ENCODE measurements at regions not wholly inside any gene's neighbourhood (a gene's known extent, or its start where the extent isn't known, plus 50 kb on each side); places are given as distances from the start of the nearest gene placed in this dataset.

GRCh38 chr19:30775956-30776355, 403.8 kb downstream of the ZNF536 start:
- 70% methylated on average over 4 of the region's 4 CpGs for WGBS (ENCODE audit: low lambda C conversion rate, missing lambda C conversion rate)
- H3K4me3 ChIP-seq: no peak overlapping the region
- H3K36me3 ChIP-seq (replicated peaks; ENCODE audit: insufficient read depth, low read depth): no peaks in the 10 kb centered on the region
- H3K79me2 ChIP-seq: no peaks in the 10 kb centered on the region
- no peak for DNase-seq (ENCODE audit: low spot score)
- H3K27me3 ChIP-seq: no peaks in the 10 kb centered on the region
- H3K9me2 ChIP-seq (replicated peaks; ENCODE audit: insufficient read depth): no peaks in the 10 kb centered on the region
- H3K4me1 ChIP-seq (ENCODE audit: insufficient read depth): peaks cover 6% of the 10 kb centered on the region
- H3K27ac ChIP-seq: no peak overlapping the region
- H4K20me1 ChIP-seq (ENCODE audit: insufficient read depth, poor library complexity, severe bottlenecking): no peaks in the 10 kb centered on the region
- H3K9me3 ChIP-seq (ENCODE audit: low read depth): no peaks in the 10 kb centered on the region
- no peak overlapping the region for H2AFZ ChIP-seq
- H3K4me2 ChIP-seq: no peak overlapping the region
- TF ChIP-seq EZH2 (IDR thresholded peaks at IDR 0.05; ENCODE audit: borderline replicate concordance) (no peak), CTCF (IDR thresholded peaks at IDR 0.05; ENCODE audit: poor library complexity) (no peak), EZH2phosphoT487 (IDR thresholded peaks at IDR 0.05; ENCODE audit: low read depth, severe bottlenecking, unreplicated experiment) (no peak)

- Histone ChIP-seq H3K9me2 (replicated peaks; ENCODE audit: insufficient read depth) (no peaks in the 10 kb centered on the region), H3K4me1 (ENCODE audit: insufficient read depth) (no peaks in the 10 kb centered on the region), H3K27me3 (no peaks in the 10 kb centered on the region), H3K4me2 (no peak overlapping the region), H4K20me1 (ENCODE audit: insufficient read depth, poor library complexity, severe bottlenecking) (no peaks in the 10 kb centered on the region), H3K36me3 (replicated peaks; ENCODE audit: insufficient read depth, low read depth) (no peaks in the 10 kb centered on the region), H3K27ac (no peak overlapping the region), H3K79me2 (no peaks in the 10 kb centered on the region), H3K4me3 (no peak overlapping the region), H2AFZ (no peak overlapping the region), H3K9me3 (ENCODE audit: low read depth) (no peaks in the 10 kb centered on the region)
- WGBS (ENCODE audit: low lambda C conversion rate, missing lambda C conversion rate): 69% methylated on average over 3 of the region's 3 CpGs
- DNase-seq (ENCODE audit: low spot score): no peak
- no peak for TF ChIP-seq EZH2 (IDR thresholded peaks at IDR 0.05; ENCODE audit: borderline replicate concordance)
- TF ChIP-seq EZH2phosphoT487 (IDR thresholded peaks at IDR 0.05; ENCODE audit: low read depth, severe bottlenecking, unreplicated experiment): no peak
- no peak for TF ChIP-seq CTCF (IDR thresholded peaks at IDR 0.05; ENCODE audit: poor library complexity)
These were observed 402.1 kb downstream of the ZNF536 start for GRCh38 chr19:30774252-30774766.

GRCh38 chr19:30762651-30763050, 390.5 kb downstream of the ZNF536 start:
- Histone ChIP-seq H3K27me3 (no peaks in the 10 kb centered on the region), H3K9me3 (ENCODE audit: low read depth) (no peaks in the 10 kb centered on the region), H3K27ac (no peak overlapping the region), H3K9me2 (replicated peaks; ENCODE audit: insufficient read depth) (no peaks in the 10 kb centered on the region), H3K79me2 (no peaks in the 10 kb centered on the region), H3K4me1 (ENCODE audit: insufficient read depth) (no peaks in the 10 kb centered on the region), H2AFZ (no peak overlapping the region), H3K4me3 (no peak overlapping the region), H3K4me2 (no peak overlapping the region), H3K36me3 (replicated peaks; ENCODE audit: insufficient read depth, low read depth) (no peaks in the 10 kb centered on the region), H4K20me1 (ENCODE audit: insufficient read depth, poor library complexity, severe bottlenecking) (no peaks in the 10 kb centered on the region)
- WGBS (ENCODE audit: low lambda C conversion rate, missing lambda C conversion rate): 79% methylated on average over 2 of the region's 2 CpGs
- DNase-seq (ENCODE audit: low spot score): no peak
- TF ChIP-seq CTCF (IDR thresholded peaks at IDR 0.05; ENCODE audit: poor library complexity): no peak
- no peak for TF ChIP-seq EZH2 (IDR thresholded peaks at IDR 0.05; ENCODE audit: borderline replicate concordance)
- TF ChIP-seq EZH2phosphoT487 (IDR thresholded peaks at IDR 0.05; ENCODE audit: low read depth, severe bottlenecking, unreplicated experiment): no peak

- Histone ChIP-seq H4K20me1 (ENCODE audit: insufficient read depth, poor library complexity, severe bottlenecking) (no peaks in the 10 kb centered on the region), H3K9me2 (replicated peaks; ENCODE audit: insufficient read depth) (no peaks in the 10 kb centered on the region), H3K79me2 (no peaks in the 10 kb centered on the region), H3K27me3 (no peaks in the 10 kb centered on the region), H3K4me3 (no peak overlapping the region), H3K9me3 (ENCODE audit: low read depth) (no peaks in the 10 kb centered on the region), H3K36me3 (replicated peaks; ENCODE audit: insufficient read depth, low read depth) (no peaks in the 10 kb centered on the region), H3K4me1 (ENCODE audit: insufficient read depth) (no peaks in the 10 kb centered on the region), H2AFZ (no peak overlapping the region), H3K4me2 (no peak overlapping the region), H3K27ac (no peak overlapping the region)
- 90% methylated on average over 6 of the region's 6 CpGs for WGBS (ENCODE audit: low lambda C conversion rate, missing lambda C conversion rate)
- no peak for TF ChIP-seq EZH2 (IDR thresholded peaks at IDR 0.05; ENCODE audit: borderline replicate concordance)
- no peak for TF ChIP-seq EZH2phosphoT487 (IDR thresholded peaks at IDR 0.05; ENCODE audit: low read depth, severe bottlenecking, unreplicated experiment)
- TF ChIP-seq CTCF (IDR thresholded peaks at IDR 0.05; ENCODE audit: poor library complexity): no peak
- DNase-seq (ENCODE audit: low spot score): no peak
These were observed 387.8 kb downstream of the ZNF536 start for GRCh38 chr19:30760014-30760413.

Measured in hepatocyte (in vitro differentiated cells).